ENCODE measurements at regions not wholly inside any gene's neighbourhood (a gene's known extent, or its start where the extent isn't known, plus 50 kb on each side); places are given as distances from the start of the nearest gene placed in this dataset.

GRCh38 chr2:150544731-150545130 is 57.3 kb upstream of the RND3 start:
- TF ChIP-seq POLR2A (IDR thresholded peaks at IDR 0.05) (no peak), CTCF (IDR thresholded peaks at IDR 0.05) (no peak)

All from esophagus squamous epithelium (tissue), 4 donors.